Upper lobe of right lung (tissue), 1 donor: ENCODE measurements at regions not wholly inside any gene's neighbourhood (a gene's known extent, or its start where the extent isn't known, plus 50 kb on each side); places are given as distances from the start of the nearest gene placed in this dataset.
A peak's percentile ranks its signal among the peaks of the same experiment; 100 is the strongest.

ENCODE experiments used
- ATAC-seq: fragments of 200-7000 bp; cut with Tn5 transposase; one replicate; pipeline ENCODE4 v1.9.1; 2020; ENCODE audit warnings: mild to moderate bottlenecking, moderate library complexity
- DNase-seq: peaks from one replicate; pipeline ENCODE4 v3.0.0-alpha.2; 2020
- H3K27ac ChIP-seq: fragments of 200-600 bp; one replicate; pipeline ENCODE4 v1.8.0; 2022
- H3K27me3 ChIP-seq: fragments of 200-600 bp; one replicate; pipeline ENCODE4 v1.8.0; 2022; ENCODE audit warnings: mild to moderate bottlenecking
- H3K36me3 ChIP-seq: fragments of 200-600 bp; one replicate; pipeline ENCODE4 v1.8.0; 2022
- H3K4me1 ChIP-seq: fragments of 200-600 bp; one replicate; pipeline ENCODE4 v1.8.0; 2022
- H3K4me3 ChIP-seq: fragments of 200-600 bp; one replicate; pipeline ENCODE4 v1.8.0; 2022; ENCODE audit warnings: mild to moderate bottlenecking
- H3K9me3 ChIP-seq: fragments of 200-600 bp; one replicate; pipeline ENCODE4 v1.8.0; 2022
- intact Hi-C: fragments of 100-400 bp; cut with DNase I; formaldehyde crosslinking; loops from one replicate; pipeline ENCODE4 v1.11.0; 2022
- TF ChIP-seq, protein P1 (sequence below): fragments of 200-600 bp; IDR thresholded peaks from one replicate; pipeline ENCODE4 v1.8.0; 2022; ENCODE audit warnings: antibody characterized with exemption
- donor health status: DM: no; HTN: yes; CAD: no; lungs with severe emphysema.

DNA sequence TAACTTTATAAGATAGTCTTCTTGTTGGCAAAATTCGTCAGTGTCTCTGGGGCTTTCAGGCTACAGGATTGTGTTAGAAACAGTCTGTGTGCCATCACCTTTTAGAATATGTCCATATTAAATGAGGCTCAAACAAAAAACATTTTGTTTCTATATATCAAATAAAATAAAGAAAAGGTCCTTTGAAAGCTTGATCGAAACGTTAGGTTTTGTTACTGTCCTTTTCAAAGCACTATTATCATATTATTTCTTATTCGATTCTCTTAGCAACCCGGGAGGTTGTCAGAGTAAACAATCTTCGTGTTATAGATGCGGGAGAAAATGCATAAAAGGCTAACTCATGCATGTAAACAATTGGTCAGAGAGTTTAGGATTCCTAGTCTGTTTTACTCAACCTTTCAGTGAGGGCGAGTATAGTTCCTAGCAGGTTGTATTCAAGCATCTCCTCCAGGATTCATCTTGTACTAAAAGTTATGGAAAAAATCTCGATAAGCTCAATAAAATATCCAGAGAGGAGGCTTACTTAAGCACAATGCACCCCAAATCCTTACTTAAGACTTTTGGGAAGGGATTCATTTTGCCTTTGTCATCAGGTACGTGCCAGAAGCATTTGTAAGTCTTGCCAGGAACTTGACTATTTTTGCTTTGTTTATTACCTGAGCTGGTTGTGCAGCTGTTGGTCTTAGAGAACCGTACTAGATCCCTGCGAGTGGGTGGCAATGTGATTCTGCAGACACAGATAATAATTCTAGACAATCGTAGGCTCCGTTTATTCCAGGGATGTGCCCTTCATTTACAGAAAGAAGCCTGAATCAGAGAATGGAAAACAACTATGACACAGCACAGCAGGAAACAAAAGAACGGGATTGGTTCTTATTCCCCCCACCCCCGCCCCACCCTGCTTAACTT, 159.6 kb upstream of the ZNF217 start:
- H3K36me3 ChIP-seq = no peaks in the 10 kb centered on the region
- DNase-seq (no peak), ATAC-seq (no peak)
- peaks cover 17% of the 10 kb centered on the region for H3K4me1 ChIP-seq
- no peaks in the 10 kb centered on the region for H3K27me3 ChIP-seq
- no peaks in the 10 kb centered on the region for H3K9me3 ChIP-seq
- no peak overlapping the region for H3K4me3 ChIP-seq
- no peak overlapping the region for H3K27ac ChIP-seq
- intact Hi-C loops = no loop called here
- TF ChIP-seq, protein P1, sequence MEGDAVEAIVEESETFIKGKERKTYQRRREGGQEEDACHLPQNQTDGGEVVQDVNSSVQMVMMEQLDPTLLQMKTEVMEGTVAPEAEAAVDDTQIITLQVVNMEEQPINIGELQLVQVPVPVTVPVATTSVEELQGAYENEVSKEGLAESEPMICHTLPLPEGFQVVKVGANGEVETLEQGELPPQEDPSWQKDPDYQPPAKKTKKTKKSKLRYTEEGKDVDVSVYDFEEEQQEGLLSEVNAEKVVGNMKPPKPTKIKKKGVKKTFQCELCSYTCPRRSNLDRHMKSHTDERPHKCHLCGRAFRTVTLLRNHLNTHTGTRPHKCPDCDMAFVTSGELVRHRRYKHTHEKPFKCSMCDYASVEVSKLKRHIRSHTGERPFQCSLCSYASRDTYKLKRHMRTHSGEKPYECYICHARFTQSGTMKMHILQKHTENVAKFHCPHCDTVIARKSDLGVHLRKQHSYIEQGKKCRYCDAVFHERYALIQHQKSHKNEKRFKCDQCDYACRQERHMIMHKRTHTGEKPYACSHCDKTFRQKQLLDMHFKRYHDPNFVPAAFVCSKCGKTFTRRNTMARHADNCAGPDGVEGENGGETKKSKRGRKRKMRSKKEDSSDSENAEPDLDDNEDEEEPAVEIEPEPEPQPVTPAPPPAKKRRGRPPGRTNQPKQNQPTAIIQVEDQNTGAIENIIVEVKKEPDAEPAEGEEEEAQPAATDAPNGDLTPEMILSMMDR = no peak

DNA sequence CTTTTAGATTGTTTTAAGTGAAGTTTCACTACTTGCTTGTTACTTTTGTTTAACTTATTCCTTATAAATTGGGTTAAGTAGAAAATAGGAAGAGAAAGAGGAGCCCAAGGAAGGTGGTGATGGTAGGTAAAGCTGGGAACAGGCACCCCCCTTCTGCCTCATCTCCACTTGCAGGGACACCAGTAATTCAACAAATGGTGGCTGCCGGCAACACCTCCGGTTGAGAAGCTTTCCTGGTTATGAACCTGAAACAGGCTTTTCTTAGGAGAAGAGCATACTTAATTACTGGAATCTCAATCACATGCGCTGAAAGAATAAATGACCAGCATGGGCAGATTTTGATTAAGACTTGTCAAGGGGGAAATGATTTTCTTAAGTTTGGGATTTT, 158.9 kb upstream of the ZNF217 start:
- H3K4me3 ChIP-seq = no peak overlapping the region

DNA sequence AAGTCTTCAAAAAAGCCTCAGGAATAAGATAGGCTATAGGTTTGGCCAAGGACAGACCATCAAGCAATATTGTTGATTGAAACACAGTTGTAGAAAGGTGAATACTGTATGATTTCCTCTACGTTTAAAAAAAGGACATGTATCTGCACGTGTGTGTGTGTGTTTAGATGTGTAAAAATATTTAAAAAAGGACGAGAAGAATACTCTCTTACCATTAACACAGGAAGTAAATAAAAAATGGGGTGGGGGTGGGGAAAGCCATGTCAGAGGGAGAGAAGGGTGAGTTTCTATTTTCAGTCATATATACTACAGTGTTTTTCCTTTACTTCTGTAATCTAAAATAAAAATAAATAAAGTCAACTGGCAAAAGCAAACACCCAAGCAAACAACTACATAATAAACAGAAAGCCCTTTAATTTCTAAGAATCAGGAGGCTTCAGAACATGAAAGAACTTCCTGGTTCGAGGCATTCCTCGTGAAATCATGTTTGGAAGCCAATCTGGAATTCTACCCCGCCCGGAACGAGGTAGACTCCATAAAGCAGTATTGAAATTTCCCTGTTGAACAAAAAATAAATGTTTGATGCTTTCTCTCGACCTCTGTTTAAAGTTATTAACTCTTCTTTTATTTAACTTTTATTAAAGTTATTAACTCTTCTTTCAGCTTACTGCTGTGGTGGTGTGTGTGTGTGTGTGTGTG, 158.1 kb upstream of the ZNF217 start:
- no peak overlapping the region for H3K4me3 ChIP-seq
- H3K4me1 ChIP-seq = peaks cover 17% of the 10 kb centered on the region
- no peaks in the 10 kb centered on the region for H3K36me3 ChIP-seq
- H3K9me3 ChIP-seq = no peaks in the 10 kb centered on the region
- no peaks in the 10 kb centered on the region for H3K27me3 ChIP-seq
- ATAC-seq (no peak), DNase-seq (no peak)
- peak overlapping the region; percentile 65 for H3K27ac ChIP-seq
- intact Hi-C loops = no loop called here
- TF ChIP-seq, protein P1 = no peak

More for the DNA sequence above, 158.9 kb upstream of the ZNF217 start:
- Histone ChIP-seq H3K36me3 (no peaks in the 10 kb centered on the region), H3K27me3 (no peaks in the 10 kb centered on the region), H3K9me3 (no peaks in the 10 kb centered on the region), H3K4me1 (peaks cover 17% of the 10 kb centered on the region), H3K27ac (no peak overlapping the region)
- intact Hi-C loops = no loop called here
- DNase-seq (no peak), ATAC-seq (no peak)
- TF ChIP-seq, protein P1 = no peak

DNA sequence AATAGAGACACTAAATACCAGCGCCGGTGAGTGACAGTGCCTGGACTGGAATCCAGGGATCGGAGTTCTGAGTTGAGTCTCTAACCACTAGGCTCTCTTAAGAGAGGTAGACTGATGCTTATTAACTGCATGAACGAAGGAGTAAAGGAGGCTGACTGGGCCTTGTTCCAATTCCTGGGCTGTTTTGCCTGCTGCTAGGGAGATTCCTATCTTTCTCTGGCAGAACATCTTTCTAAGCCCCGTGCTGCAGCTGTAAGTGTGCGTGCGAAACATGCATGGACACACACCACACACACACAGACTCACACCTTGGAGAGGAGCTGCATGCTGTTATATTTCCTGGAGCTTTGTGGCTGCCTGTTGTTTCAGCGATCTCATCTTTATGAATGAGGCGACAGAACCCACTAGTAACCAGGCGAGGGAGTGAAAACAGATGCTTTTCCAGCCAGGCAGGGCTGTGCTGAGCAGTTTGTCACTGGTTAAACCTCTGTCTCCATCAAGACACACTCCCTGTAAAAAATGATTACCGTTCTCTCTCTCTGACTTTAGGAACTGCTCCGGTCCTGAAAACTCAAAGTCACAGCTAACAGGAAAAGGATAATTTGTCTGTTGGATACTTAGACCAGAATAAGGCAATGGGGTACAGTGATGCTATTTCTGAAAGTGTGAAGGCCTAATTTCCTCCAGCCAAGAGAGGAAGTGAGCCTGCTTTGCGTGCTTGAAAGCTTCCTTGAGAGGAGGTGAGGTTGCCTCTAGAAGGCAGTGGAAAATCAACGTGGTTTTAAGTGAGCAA, 157.4 kb upstream of the ZNF217 start:
- DNase-seq = no peak
- H3K4me3 ChIP-seq = no peak overlapping the region
- intact Hi-C loops = no loop called here
- H3K4me1 ChIP-seq = peaks cover 17% of the 10 kb centered on the region
- ATAC-seq = peak; percentile 47
- H3K9me3 ChIP-seq = no peaks in the 10 kb centered on the region
- H3K27ac ChIP-seq = peak overlapping the region; percentile 65
- H3K27me3 ChIP-seq = no peaks in the 10 kb centered on the region
- TF ChIP-seq, protein P1 = no peak
- H3K36me3 ChIP-seq = no peaks in the 10 kb centered on the region

DNA sequence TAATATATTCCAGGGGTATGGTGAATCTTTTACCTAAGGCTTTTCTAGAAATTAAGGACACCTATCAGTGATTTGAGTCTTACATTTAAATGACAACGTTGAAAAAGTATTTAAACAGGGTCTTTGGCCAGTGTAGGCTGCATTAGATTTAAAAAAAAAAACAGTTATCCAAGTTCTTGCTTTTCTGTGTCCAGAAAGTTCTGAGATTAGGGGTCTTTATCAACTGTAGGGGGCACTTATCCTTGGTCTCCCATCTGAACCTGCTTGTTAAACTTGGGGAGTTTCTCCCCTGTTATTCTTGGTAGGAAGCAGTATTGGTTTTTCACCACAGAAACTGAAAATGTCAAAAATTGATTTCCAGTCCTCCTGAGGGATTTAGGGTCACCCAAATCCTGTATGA, 155.9 kb upstream of the ZNF217 start:
- Histone ChIP-seq H3K4me1 (peaks cover 17% of the 10 kb centered on the region), H3K36me3 (no peaks in the 10 kb centered on the region), H3K4me3 (no peak overlapping the region), H3K27ac (no peak overlapping the region), H3K27me3 (no peaks in the 10 kb centered on the region), H3K9me3 (no peaks in the 10 kb centered on the region)
- ATAC-seq (no peak), DNase-seq (no peak)
- TF ChIP-seq, protein P1 = no peak
- intact Hi-C loops = no loop called here
